ENCODE measurements at regions not wholly inside any gene's neighbourhood (a gene's known extent, or its start where the extent isn't known, plus 50 kb on each side); places are given as distances from the start of the nearest gene placed in this dataset.

- no peak for TF ChIP-seq CTCF (IDR thresholded peaks at IDR 0.05; ENCODE audit: low read length)
- TF ChIP-seq EZH2 (IDR thresholded peaks at IDR 0.05; ENCODE audit: borderline replicate concordance, low read length) = no peak
These were observed 249.2 kb upstream of the KLF4 start for GRCh38 chr9:107738789-107739188.

All from OCI-LY1 (cell line).